PC-3 (cell line): ENCODE measurements at regions not wholly inside any gene's neighbourhood (a gene's known extent, or its start where the extent isn't known, plus 50 kb on each side); places are given as distances from the start of the nearest gene placed in this dataset.

Experiments used
- ATAC-seq: fragments of 200-7000 bp; cut with Tn5 transposase; 2 replicates; pipeline ENCODE4 v1.9.1; 2020; ENCODE audit warnings: mild to moderate bottlenecking, moderate library complexity
- BruUV-seq: library from RNA; stranded (reverse); fragments of 400-500 nt; replicated peaks from 2 replicates; lab custom pipeline; 2021; lab: Mats Ljungman, UMichigan
- CTCF ChIA-PET: fragments of 300-600 bp; sonication (Branson Sonifier 250); formaldehyde crosslinking; loops from one replicate; lab custom pipeline; 2022; ENCODE audit warnings: antibody characterized with exemption; lab: Charles Lee
- POLR2A ChIA-PET: fragments of 300-600 bp; sonication (Branson Sonifier 250); formaldehyde crosslinking; loops from one replicate; lab custom pipeline; 2022; ENCODE audit warnings: antibody characterized with exemption; ENCODE audit not compliant: unreplicated experiment; lab: Charles Lee
- DNase-seq: peaks from one replicate; pipeline ENCODE4 v3.0.0-alpha.2; 2015
- H2AFZ ChIP-seq: fragments of 300-600 bp; sonication (generic); 2 replicates; pipeline ENCODE4 v1.6.0; 2016; ENCODE audit warnings: antibody characterized with exemption, low read length
- H3F3A ChIP-seq: fragments of 300-600 bp; sonication (generic); one replicate; pipeline ENCODE4 v1.6.0; 2017; ENCODE audit warnings: antibody characterized with exemption, low read length, control low read depth, mild to moderate bottlenecking; ENCODE audit not compliant: unreplicated experiment
- H3K27ac ChIP-seq: fragments of 300-600 bp; sonication (generic); 2 replicates; pipeline ENCODE4 v1.5.1; 2016; ENCODE audit warnings: mild to moderate bottlenecking, low read length
- H3K27me3 ChIP-seq: fragments of 300-600 bp; sonication (generic); 2 replicates; pipeline ENCODE4 v1.6.1; 2016; ENCODE audit warnings: low read length, mixed read lengths
- H3K36me3 ChIP-seq: fragments of 300-600 bp; sonication (generic); 2 replicates; pipeline ENCODE4 v1.6.1; 2016; ENCODE audit warnings: low read depth, mixed run types, low read length, mixed read lengths
- H3K4me1 ChIP-seq: fragments of 300-600 bp; sonication (generic); 2 replicates; pipeline ENCODE4 v1.5.1; 2016; ENCODE audit warnings: low read length; ENCODE audit not compliant: insufficient read depth
- H3K4me2 ChIP-seq: fragments of 300-600 bp; sonication (generic); 2 replicates; pipeline ENCODE4 v1.6.0; 2016; ENCODE audit warnings: low read length
- H3K4me3 ChIP-seq: fragments of 300-600 bp; sonication (generic); 2 replicates; pipeline ENCODE4 v1.5.1; 2016; ENCODE audit warnings: mild to moderate bottlenecking, low read length, mixed read lengths
- H3K79me2 ChIP-seq: fragments of 300-600 bp; sonication (generic); 2 replicates; pipeline ENCODE4 v1.6.1; 2017; ENCODE audit warnings: low read length, mixed read lengths
- H3K9ac ChIP-seq: fragments of 300-600 bp; sonication (generic); 2 replicates; pipeline ENCODE4 v1.6.0; 2016; ENCODE audit warnings: mild to moderate bottlenecking, low read length
- H3K9me2 ChIP-seq: fragments of 300-600 bp; sonication (generic); replicated peaks from 2 replicates; pipeline ENCODE4 v1.6.1; 2016; ENCODE audit warnings: mixed run types, low read length, mixed read lengths
- H3K9me3 ChIP-seq: fragments of 300-600 bp; sonication (generic); 2 replicates; pipeline ENCODE4 v1.6.1; 2016; ENCODE audit warnings: low read length, mixed read lengths
- H4K20me1 ChIP-seq: fragments of 300-600 bp; sonication (generic); 2 replicates; pipeline ENCODE4 v1.6.1; 2016; ENCODE audit warnings: low read length, mixed read lengths
- EZH2 ChIP-seq: fragments of 300-600 bp; sonication (generic); IDR thresholded peaks from one replicate; pipeline ENCODE4 v1.6.1; 2017; ENCODE audit warnings: antibody characterized with exemption, mild to moderate bottlenecking, low read length; ENCODE audit not compliant: unreplicated experiment
- EZH2phosphoT487 ChIP-seq: fragments of 300-600 bp; sonication (generic); IDR thresholded peaks from 2 replicates; pipeline ENCODE4 v1.6.1; 2018; ENCODE audit warnings: mild to moderate bottlenecking, antibody characterized with exemption, low read length, borderline replicate concordance
- intact Hi-C: fragments of 100-400 bp; cut with micrococcal nuclease; formaldehyde crosslinking; loops from 2 replicates; pipeline ENCODE4 v1.9.0; 2023
- TF ChIP-seq, protein P1 (sequence below): fragments of 300-600 bp; sonication (generic); conservative IDR thresholded peaks from 2 replicates; pipeline ENCODE4 v1.5.1; 2017; ENCODE audit warnings: antibody characterized with exemption, low read depth, mild to moderate bottlenecking, low read length

DNA sequence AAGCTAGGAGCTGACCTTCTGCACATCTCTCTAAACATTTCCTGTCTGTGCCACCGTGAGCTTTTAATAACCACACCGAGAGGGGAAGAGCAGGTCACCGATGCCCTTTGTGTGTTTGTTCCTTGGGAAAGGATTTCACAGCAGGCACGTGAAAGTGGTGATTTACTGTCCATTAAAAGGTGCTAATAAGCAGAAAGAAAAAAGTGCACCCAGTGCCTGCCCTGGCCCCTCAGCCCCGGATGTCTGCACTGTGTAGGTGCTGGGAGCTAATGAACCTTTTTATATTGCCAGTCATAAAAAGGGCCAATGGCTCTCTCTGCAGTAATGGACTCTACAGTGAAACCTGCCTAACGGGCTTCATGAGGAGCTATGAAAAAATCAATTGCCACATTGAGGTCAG lies 312.6 kb downstream of the C6orf118 start:
- H3F3A ChIP-seq: no peaks in the 10 kb centered on the region
- TF ChIP-seq, protein P1, sequence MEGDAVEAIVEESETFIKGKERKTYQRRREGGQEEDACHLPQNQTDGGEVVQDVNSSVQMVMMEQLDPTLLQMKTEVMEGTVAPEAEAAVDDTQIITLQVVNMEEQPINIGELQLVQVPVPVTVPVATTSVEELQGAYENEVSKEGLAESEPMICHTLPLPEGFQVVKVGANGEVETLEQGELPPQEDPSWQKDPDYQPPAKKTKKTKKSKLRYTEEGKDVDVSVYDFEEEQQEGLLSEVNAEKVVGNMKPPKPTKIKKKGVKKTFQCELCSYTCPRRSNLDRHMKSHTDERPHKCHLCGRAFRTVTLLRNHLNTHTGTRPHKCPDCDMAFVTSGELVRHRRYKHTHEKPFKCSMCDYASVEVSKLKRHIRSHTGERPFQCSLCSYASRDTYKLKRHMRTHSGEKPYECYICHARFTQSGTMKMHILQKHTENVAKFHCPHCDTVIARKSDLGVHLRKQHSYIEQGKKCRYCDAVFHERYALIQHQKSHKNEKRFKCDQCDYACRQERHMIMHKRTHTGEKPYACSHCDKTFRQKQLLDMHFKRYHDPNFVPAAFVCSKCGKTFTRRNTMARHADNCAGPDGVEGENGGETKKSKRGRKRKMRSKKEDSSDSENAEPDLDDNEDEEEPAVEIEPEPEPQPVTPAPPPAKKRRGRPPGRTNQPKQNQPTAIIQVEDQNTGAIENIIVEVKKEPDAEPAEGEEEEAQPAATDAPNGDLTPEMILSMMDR: no peak
- TF ChIP-seq EZH2 (no peak), EZH2phosphoT487 (no peak)
- H3K9me2 ChIP-seq: no peaks in the 10 kb centered on the region
- no TSS peak for BruUV-seq
- H3K36me3 ChIP-seq: no peaks in the 10 kb centered on the region
- no peaks in the 10 kb centered on the region for H4K20me1 ChIP-seq
- ATAC-seq (no peak), DNase-seq (no peak)
- no peak overlapping the region for H3K4me3 ChIP-seq
- no peaks in the 10 kb centered on the region for H3K27me3 ChIP-seq
- H3K9me3 ChIP-seq: no peaks in the 10 kb centered on the region
- no peaks in the 10 kb centered on the region for H3K4me1 ChIP-seq
- intact Hi-C loops: no loop called here
- no peak overlapping the region for H3K27ac ChIP-seq
- H3K79me2 ChIP-seq: no peaks in the 10 kb centered on the region
- CTCF ChIA-PET: no interaction called here
- H3K4me2 ChIP-seq: no peak overlapping the region
- POLR2A ChIA-PET: no interaction called here
- H2AFZ ChIP-seq: no peak overlapping the region
- H3K9ac ChIP-seq: no peak overlapping the region

DNA sequence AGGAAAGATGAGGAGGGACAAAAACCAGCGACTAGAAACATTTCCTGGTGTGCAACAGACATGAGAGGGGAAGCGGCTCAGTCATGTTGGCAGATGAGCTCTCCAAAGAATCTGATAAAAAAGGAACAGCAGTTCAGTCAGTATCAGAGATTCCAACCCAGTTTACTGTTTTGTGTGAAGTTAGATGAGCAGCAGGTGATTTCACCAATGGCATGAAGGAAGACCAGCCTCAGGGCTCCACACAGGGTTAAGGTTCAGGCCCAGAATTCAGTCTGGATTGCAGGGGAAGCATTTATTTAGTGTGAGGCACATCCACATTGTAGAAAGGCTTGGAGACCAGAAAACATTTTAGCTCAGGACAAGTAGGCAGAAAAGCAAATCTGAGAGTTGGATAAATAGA lies 317.8 kb downstream of the C6orf118 start:
- no peaks in the 10 kb centered on the region for H3K9me2 ChIP-seq
- BruUV-seq: no TSS peak
- TF ChIP-seq EZH2phosphoT487 (no peak), EZH2 (no peak)
- TF ChIP-seq, protein P1: no peak
- DNase-seq (no peak), ATAC-seq (no peak)
- H3K9me3 ChIP-seq: no peaks in the 10 kb centered on the region
- POLR2A ChIA-PET: no interaction called here
- H3K4me1 ChIP-seq: no peaks in the 10 kb centered on the region
- no peaks in the 10 kb centered on the region for H3K27me3 ChIP-seq
- H3K79me2 ChIP-seq: no peaks in the 10 kb centered on the region
- no peaks in the 10 kb centered on the region for H3F3A ChIP-seq
- H3K4me3 ChIP-seq: no peak overlapping the region
- H3K36me3 ChIP-seq: no peaks in the 10 kb centered on the region
- no peak overlapping the region for H3K9ac ChIP-seq
- H2AFZ ChIP-seq: no peak overlapping the region
- CTCF ChIA-PET: no interaction called here
- H4K20me1 ChIP-seq: no peaks in the 10 kb centered on the region
- no peak overlapping the region for H3K27ac ChIP-seq
- intact Hi-C loops: no loop called here
- no peak overlapping the region for H3K4me2 ChIP-seq

GRCh38 chr6:164990901-164991300 lies 318.5 kb downstream of the C6orf118 start:
- Histone ChIP-seq H3K79me2 (no peaks in the 10 kb centered on the region), H3K9me3 (no peaks in the 10 kb centered on the region), H3K4me1 (no peaks in the 10 kb centered on the region), H3F3A (no peaks in the 10 kb centered on the region), H3K4me2 (no peak overlapping the region), H3K9me2 (no peaks in the 10 kb centered on the region), H3K4me3 (no peak overlapping the region), H4K20me1 (no peaks in the 10 kb centered on the region), H3K27ac (no peak overlapping the region), H3K27me3 (no peaks in the 10 kb centered on the region), H3K36me3 (no peaks in the 10 kb centered on the region), H3K9ac (no peak overlapping the region), H2AFZ (no peak overlapping the region)
- DNase-seq (no peak), ATAC-seq (no peak)
- intact Hi-C loops: no loop called here
- TF ChIP-seq EZH2 (no peak), EZH2phosphoT487 (no peak)
- TF ChIP-seq, protein P1: no peak
- CTCF ChIA-PET: no interaction called here
- POLR2A ChIA-PET: no interaction called here
- BruUV-seq: no TSS peak
